ENCODE measurements at regions not wholly inside any gene's neighbourhood (a gene's known extent, or its start where the extent isn't known, plus 50 kb on each side); places are given as distances from the start of the nearest gene placed in this dataset.

GRCh38 chr15:96564546-96564945 is 234.0 kb downstream of the NR2F2 start:
- Histone ChIP-seq H3K9me3 (ENCODE audit: control insufficient read depth, insufficient read depth, low read length) (no peaks in the 10 kb centered on the region), H3K36me3 (ENCODE audit: control insufficient read depth, insufficient read depth, low read length) (no peaks in the 10 kb centered on the region), H3K4me1 (ENCODE audit: control insufficient read depth, insufficient read depth, low read length) (no peaks in the 10 kb centered on the region), H3K9ac (ENCODE audit: low read depth, low read length) (no peak overlapping the region), H3K27me3 (ENCODE audit: control insufficient read depth, insufficient read depth, low read length) (no peaks in the 10 kb centered on the region), H3K4me3 (ENCODE audit: low read depth, low read length) (no peak overlapping the region)

- H3K36me3 ChIP-seq (ENCODE audit: control insufficient read depth, insufficient read depth, low read length) = no peaks in the 10 kb centered on the region
- no peak overlapping the region for H3K9ac ChIP-seq (ENCODE audit: low read depth, low read length)
- no peak overlapping the region for H3K4me3 ChIP-seq (ENCODE audit: low read depth, low read length)
- H3K9me3 ChIP-seq (ENCODE audit: control insufficient read depth, insufficient read depth, low read length) = no peaks in the 10 kb centered on the region
- no peaks in the 10 kb centered on the region for H3K4me1 ChIP-seq (ENCODE audit: control insufficient read depth, insufficient read depth, low read length)
- no peaks in the 10 kb centered on the region for H3K27me3 ChIP-seq (ENCODE audit: control insufficient read depth, insufficient read depth, low read length)
Observed at GRCh38 chr15:96565266-96565665, 234.8 kb downstream of the NR2F2 start.

GRCh38 chr15:96574782-96575181 is 244.3 kb downstream of the NR2F2 start:
- H3K36me3 ChIP-seq (ENCODE audit: control insufficient read depth, insufficient read depth, low read length) = no peaks in the 10 kb centered on the region
- no peaks in the 10 kb centered on the region for H3K9me3 ChIP-seq (ENCODE audit: control insufficient read depth, insufficient read depth, low read length)
- no peaks in the 10 kb centered on the region for H3K4me1 ChIP-seq (ENCODE audit: control insufficient read depth, insufficient read depth, low read length)
- no peaks in the 10 kb centered on the region for H3K27me3 ChIP-seq (ENCODE audit: control insufficient read depth, insufficient read depth, low read length)
- no peak overlapping the region for H3K4me3 ChIP-seq (ENCODE audit: low read depth, low read length)
- no peak overlapping the region for H3K9ac ChIP-seq (ENCODE audit: low read depth, low read length)

- Histone ChIP-seq H3K4me3 (ENCODE audit: low read depth, low read length) (no peak overlapping the region), H3K9me3 (ENCODE audit: control insufficient read depth, insufficient read depth, low read length) (no peaks in the 10 kb centered on the region), H3K4me1 (ENCODE audit: control insufficient read depth, insufficient read depth, low read length) (no peaks in the 10 kb centered on the region), H3K9ac (ENCODE audit: low read depth, low read length) (no peak overlapping the region), H3K36me3 (ENCODE audit: control insufficient read depth, insufficient read depth, low read length) (no peaks in the 10 kb centered on the region), H3K27me3 (ENCODE audit: control insufficient read depth, insufficient read depth, low read length) (no peaks in the 10 kb centered on the region)
Observed at GRCh38 chr15:96576596-96576995, 246.1 kb downstream of the NR2F2 start.

- H3K9me3 ChIP-seq (ENCODE audit: control insufficient read depth, insufficient read depth, low read length) = no peaks in the 10 kb centered on the region
- H3K9ac ChIP-seq (ENCODE audit: low read depth, low read length) = no peak overlapping the region
- H3K27me3 ChIP-seq (ENCODE audit: control insufficient read depth, insufficient read depth, low read length) = no peaks in the 10 kb centered on the region
- H3K4me1 ChIP-seq (ENCODE audit: control insufficient read depth, insufficient read depth, low read length) = no peaks in the 10 kb centered on the region
- H3K4me3 ChIP-seq (ENCODE audit: low read depth, low read length) = no peak overlapping the region
- H3K36me3 ChIP-seq (ENCODE audit: control insufficient read depth, insufficient read depth, low read length) = no peaks in the 10 kb centered on the region
Observed at GRCh38 chr15:96578393-96578792, 247.9 kb downstream of the NR2F2 start.

- Histone ChIP-seq H3K27me3 (ENCODE audit: control insufficient read depth, insufficient read depth, low read length) (no peaks in the 10 kb centered on the region), H3K4me1 (ENCODE audit: control insufficient read depth, insufficient read depth, low read length) (peaks cover 4% of the 10 kb centered on the region), H3K4me3 (ENCODE audit: low read depth, low read length) (no peak overlapping the region), H3K9me3 (ENCODE audit: control insufficient read depth, insufficient read depth, low read length) (no peaks in the 10 kb centered on the region), H3K9ac (ENCODE audit: low read depth, low read length) (no peak overlapping the region), H3K36me3 (ENCODE audit: control insufficient read depth, insufficient read depth, low read length) (no peaks in the 10 kb centered on the region)
Observed at GRCh38 chr15:96581371-96581770, 250.9 kb downstream of the NR2F2 start.

- H3K4me1 ChIP-seq (ENCODE audit: control insufficient read depth, insufficient read depth, low read length) = peaks cover 5% of the 10 kb centered on the region
- H3K36me3 ChIP-seq (ENCODE audit: control insufficient read depth, insufficient read depth, low read length) = no peaks in the 10 kb centered on the region
- no peak overlapping the region for H3K4me3 ChIP-seq (ENCODE audit: low read depth, low read length)
- no peak overlapping the region for H3K9ac ChIP-seq (ENCODE audit: low read depth, low read length)
- H3K9me3 ChIP-seq (ENCODE audit: control insufficient read depth, insufficient read depth, low read length) = no peaks in the 10 kb centered on the region
- H3K27me3 ChIP-seq (ENCODE audit: control insufficient read depth, insufficient read depth, low read length) = no peaks in the 10 kb centered on the region
Observed at GRCh38 chr15:96582473-96582872, 252.0 kb downstream of the NR2F2 start.

GRCh38 chr15:96583671-96584070 is 253.2 kb downstream of the NR2F2 start:
- peaks cover 14% of the 10 kb centered on the region for H3K4me1 ChIP-seq (ENCODE audit: control insufficient read depth, insufficient read depth, low read length)
- H3K36me3 ChIP-seq (ENCODE audit: control insufficient read depth, insufficient read depth, low read length) = no peaks in the 10 kb centered on the region
- no peaks in the 10 kb centered on the region for H3K9me3 ChIP-seq (ENCODE audit: control insufficient read depth, insufficient read depth, low read length)
- no peak overlapping the region for H3K4me3 ChIP-seq (ENCODE audit: low read depth, low read length)
- no peaks in the 10 kb centered on the region for H3K27me3 ChIP-seq (ENCODE audit: control insufficient read depth, insufficient read depth, low read length)
- H3K9ac ChIP-seq (ENCODE audit: low read depth, low read length) = no peak overlapping the region

- Histone ChIP-seq H3K27me3 (ENCODE audit: control insufficient read depth, insufficient read depth, low read length) (no peaks in the 10 kb centered on the region), H3K9ac (ENCODE audit: low read depth, low read length) (no peak overlapping the region), H3K36me3 (ENCODE audit: control insufficient read depth, insufficient read depth, low read length) (no peaks in the 10 kb centered on the region), H3K9me3 (ENCODE audit: control insufficient read depth, insufficient read depth, low read length) (no peaks in the 10 kb centered on the region), H3K4me3 (ENCODE audit: low read depth, low read length) (no peak overlapping the region), H3K4me1 (ENCODE audit: control insufficient read depth, insufficient read depth, low read length) (peaks cover 19% of the 10 kb centered on the region)
Observed at GRCh38 chr15:96585484-96586386, 255.2 kb downstream of the NR2F2 start.

- H3K4me1 ChIP-seq (ENCODE audit: control insufficient read depth, insufficient read depth, low read length) = peaks cover 19% of the 10 kb centered on the region
- H3K9me3 ChIP-seq (ENCODE audit: control insufficient read depth, insufficient read depth, low read length) = no peaks in the 10 kb centered on the region
- no peaks in the 10 kb centered on the region for H3K27me3 ChIP-seq (ENCODE audit: control insufficient read depth, insufficient read depth, low read length)
- no peak overlapping the region for H3K9ac ChIP-seq (ENCODE audit: low read depth, low read length)
- no peaks in the 10 kb centered on the region for H3K36me3 ChIP-seq (ENCODE audit: control insufficient read depth, insufficient read depth, low read length)
- H3K4me3 ChIP-seq (ENCODE audit: low read depth, low read length) = no peak overlapping the region
Observed at GRCh38 chr15:96586901-96587300, 256.4 kb downstream of the NR2F2 start.

- Histone ChIP-seq H3K4me3 (ENCODE audit: low read depth, low read length) (no peak overlapping the region), H3K9me3 (ENCODE audit: control insufficient read depth, insufficient read depth, low read length) (no peaks in the 10 kb centered on the region), H3K27me3 (ENCODE audit: control insufficient read depth, insufficient read depth, low read length) (no peaks in the 10 kb centered on the region), H3K9ac (ENCODE audit: low read depth, low read length) (no peak overlapping the region), H3K4me1 (ENCODE audit: control insufficient read depth, insufficient read depth, low read length) (peaks cover 22% of the 10 kb centered on the region), H3K36me3 (ENCODE audit: control insufficient read depth, insufficient read depth, low read length) (no peaks in the 10 kb centered on the region)
Observed at GRCh38 chr15:96589864-96590263, 259.4 kb downstream of the NR2F2 start.

- H3K4me3 ChIP-seq (ENCODE audit: low read depth, low read length) = no peak overlapping the region
- no peaks in the 10 kb centered on the region for H3K9me3 ChIP-seq (ENCODE audit: control insufficient read depth, insufficient read depth, low read length)
- no peaks in the 10 kb centered on the region for H3K36me3 ChIP-seq (ENCODE audit: control insufficient read depth, insufficient read depth, low read length)
- H3K9ac ChIP-seq (ENCODE audit: low read depth, low read length) = no peak overlapping the region
- peaks cover 8% of the 10 kb centered on the region for H3K4me1 ChIP-seq (ENCODE audit: control insufficient read depth, insufficient read depth, low read length)
- H3K27me3 ChIP-seq (ENCODE audit: control insufficient read depth, insufficient read depth, low read length) = no peaks in the 10 kb centered on the region
Observed at GRCh38 chr15:96593735-96594134, 263.2 kb downstream of the NR2F2 start.
